ENCODE measurements at regions not wholly inside any gene's neighbourhood (a gene's known extent, or its start where the extent isn't known, plus 50 kb on each side); places are given as distances from the start of the nearest gene placed in this dataset.

GRCh38 chr3:30186741-30187219 is 419.6 kb upstream of the TGFBR2 start:
- TF ChIP-seq, protein P1, sequence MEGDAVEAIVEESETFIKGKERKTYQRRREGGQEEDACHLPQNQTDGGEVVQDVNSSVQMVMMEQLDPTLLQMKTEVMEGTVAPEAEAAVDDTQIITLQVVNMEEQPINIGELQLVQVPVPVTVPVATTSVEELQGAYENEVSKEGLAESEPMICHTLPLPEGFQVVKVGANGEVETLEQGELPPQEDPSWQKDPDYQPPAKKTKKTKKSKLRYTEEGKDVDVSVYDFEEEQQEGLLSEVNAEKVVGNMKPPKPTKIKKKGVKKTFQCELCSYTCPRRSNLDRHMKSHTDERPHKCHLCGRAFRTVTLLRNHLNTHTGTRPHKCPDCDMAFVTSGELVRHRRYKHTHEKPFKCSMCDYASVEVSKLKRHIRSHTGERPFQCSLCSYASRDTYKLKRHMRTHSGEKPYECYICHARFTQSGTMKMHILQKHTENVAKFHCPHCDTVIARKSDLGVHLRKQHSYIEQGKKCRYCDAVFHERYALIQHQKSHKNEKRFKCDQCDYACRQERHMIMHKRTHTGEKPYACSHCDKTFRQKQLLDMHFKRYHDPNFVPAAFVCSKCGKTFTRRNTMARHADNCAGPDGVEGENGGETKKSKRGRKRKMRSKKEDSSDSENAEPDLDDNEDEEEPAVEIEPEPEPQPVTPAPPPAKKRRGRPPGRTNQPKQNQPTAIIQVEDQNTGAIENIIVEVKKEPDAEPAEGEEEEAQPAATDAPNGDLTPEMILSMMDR (IDR thresholded peaks at IDR 0.05), result no peak
- TF ChIP-seq POLR2AphosphoS5 (IDR thresholded peaks at IDR 0.05), result no peak

Data from sigmoid colon (tissue), 4 donors.